Right lobe of liver (tissue), 6 donors: ENCODE measurements at regions not wholly inside any gene's neighbourhood (a gene's known extent, or its start where the extent isn't known, plus 50 kb on each side); places are given as distances from the start of the nearest gene placed in this dataset.

Experiments used
- ATAC-seq, 4 donors: fragments of 200-7000 bp; cut with Tn5 transposase; one replicate each; pipeline ENCODE4 v1.9.1; 2020; ENCODE audit warnings: mild to moderate bottlenecking in 4 of 4, moderate library complexity in 4 of 4
- DNase-seq, 3 donors: peaks; one replicate each; pipeline ENCODE4 v3.0.0-alpha.2; 2020
- H3K27ac ChIP-seq, 3 donors: fragments of 200-600 bp; one replicate each; pipeline ENCODE4 v1.8.0; 2022
- H3K27me3 ChIP-seq, 2 donors: fragments of 200-600 bp; one replicate each; pipeline ENCODE4 v1.8.0; 2022
- H3K36me3 ChIP-seq, 4 donors: fragments of 200-600 bp; sonication (generic) in 1 of 4; one replicate each; pipeline versions ENCODE4 v1.5.1 to v1.8.0; 2017 to 2022; ENCODE audit warnings: control low read depth in 1 of 4
- H3K4me1 ChIP-seq, 4 donors: fragments of 200-600 bp; sonication (generic) in 1 of 4; one replicate each; pipeline versions ENCODE4 v1.5.1 to v1.8.0; 2017 to 2022; ENCODE audit warnings: control low read depth in 1 of 4
- H3K4me3 ChIP-seq, 3 donors: fragments of 200-600 bp; one replicate each; pipeline ENCODE4 v1.8.0; 2022
- H3K9me3 ChIP-seq, 4 donors: fragments of 200-600 bp; sonication (generic) in 1 of 4; one replicate each; pipeline versions ENCODE4 v1.5.1 to v1.8.0; 2017 to 2022; ENCODE audit warnings: control low read depth in 1 of 4
- POLR2A ChIP-seq: fragments of 450-650 bp; IDR thresholded peaks from one replicate; pipeline ENCODE4 v1.6.1; 2017; ENCODE audit warnings: antibody characterized with exemption, mild to moderate bottlenecking
- WGBS: methylation state at CpG from one replicate; pipeline ENCODE4 v1.1.6; 2018; ENCODE audit warnings: low coverage, low lambda C conversion rate; ENCODE audit not compliant: insufficient coverage; ENCODE audit errors: missing lambda C conversion rate; 5-methylcytosine and 5-hydroxymethylcytosine counted together
- intact Hi-C, 2 donors: fragments of 100-400 bp; cut with DNase I; formaldehyde crosslinking; loops; one replicate each; pipeline versions ENCODE4 v1.11.2 to v1.14.1; 2022
- TF ChIP-seq, protein P1 (sequence below), 4 donors: fragments of 200-600 bp in 3 of 4; fragments of 450-650 bp in 1 of 4; IDR thresholded peaks; one replicate each; pipeline versions ENCODE4 v1.5.1 to v1.8.0; 2016 to 2022; ENCODE audit warnings: antibody characterized with exemption in 4 of 4, mild to moderate bottlenecking in 2 of 4
- donor health status: DM: no; HTN: yes; CAD: no.
- donor health status: DM: no; HTN: no; CAD: no.
- donor health status: DM: no; HTN: no; CAD: no.
- donor health status: DM: no; HTN: yes; CAD: no.
- donor health status: DM: no; HTN: yes; CAD: no.

DNA sequence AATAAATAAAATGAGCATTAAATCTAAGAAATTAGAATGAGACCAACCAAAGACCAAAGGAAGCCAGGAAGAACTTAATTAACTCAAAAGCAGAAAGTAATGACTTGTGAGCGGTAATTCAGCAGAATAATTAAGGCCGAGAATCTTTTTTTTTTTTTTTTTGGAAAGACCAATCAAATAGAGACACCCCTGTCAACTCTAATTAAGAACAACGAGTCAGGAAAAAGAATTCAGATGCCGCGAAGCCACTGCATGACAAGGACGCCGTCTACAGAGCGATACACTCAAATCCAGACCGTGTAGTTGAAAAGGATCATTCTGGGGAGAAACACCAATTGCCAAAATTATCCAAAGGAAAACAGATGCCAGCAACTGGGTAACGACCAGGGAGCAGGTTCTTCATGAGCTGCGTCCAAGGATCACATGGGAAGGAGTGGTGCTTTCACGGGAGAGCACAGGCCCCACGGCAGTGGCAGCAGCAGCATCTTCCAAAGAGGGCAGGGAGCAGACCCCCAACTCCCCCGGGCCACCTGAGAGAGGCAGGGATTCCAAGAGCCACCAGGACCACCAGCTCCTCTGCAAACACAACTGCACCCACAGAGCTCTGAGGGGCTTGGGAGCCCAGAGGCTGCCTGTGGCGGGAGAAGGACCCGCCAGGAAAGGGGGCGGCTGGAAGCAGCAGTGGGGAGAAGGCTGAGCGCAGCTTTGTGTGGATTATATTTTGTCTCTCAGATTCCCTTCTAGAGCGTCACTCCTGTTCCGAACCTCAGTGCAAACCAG lies 469.8 kb downstream of the BRD1 start:
- Histone ChIP-seq H3K9me3 (no peaks in the 10 kb centered on the region), H3K4me1 (no peaks in the 10 kb centered on the region), H3K36me3 (no peaks in the 10 kb centered on the region), H3K27me3 (no peaks in the 10 kb centered on the region), H3K4me3 (no peak overlapping the region), H3K27ac (no peak overlapping the region)
- no peak for DNase-seq
- intact Hi-C loops: no loop called here
- WGBS: 49% methylated on average over 5 of the region's 20 CpGs
- TF ChIP-seq, protein P1, sequence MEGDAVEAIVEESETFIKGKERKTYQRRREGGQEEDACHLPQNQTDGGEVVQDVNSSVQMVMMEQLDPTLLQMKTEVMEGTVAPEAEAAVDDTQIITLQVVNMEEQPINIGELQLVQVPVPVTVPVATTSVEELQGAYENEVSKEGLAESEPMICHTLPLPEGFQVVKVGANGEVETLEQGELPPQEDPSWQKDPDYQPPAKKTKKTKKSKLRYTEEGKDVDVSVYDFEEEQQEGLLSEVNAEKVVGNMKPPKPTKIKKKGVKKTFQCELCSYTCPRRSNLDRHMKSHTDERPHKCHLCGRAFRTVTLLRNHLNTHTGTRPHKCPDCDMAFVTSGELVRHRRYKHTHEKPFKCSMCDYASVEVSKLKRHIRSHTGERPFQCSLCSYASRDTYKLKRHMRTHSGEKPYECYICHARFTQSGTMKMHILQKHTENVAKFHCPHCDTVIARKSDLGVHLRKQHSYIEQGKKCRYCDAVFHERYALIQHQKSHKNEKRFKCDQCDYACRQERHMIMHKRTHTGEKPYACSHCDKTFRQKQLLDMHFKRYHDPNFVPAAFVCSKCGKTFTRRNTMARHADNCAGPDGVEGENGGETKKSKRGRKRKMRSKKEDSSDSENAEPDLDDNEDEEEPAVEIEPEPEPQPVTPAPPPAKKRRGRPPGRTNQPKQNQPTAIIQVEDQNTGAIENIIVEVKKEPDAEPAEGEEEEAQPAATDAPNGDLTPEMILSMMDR (IDR thresholded peaks at IDR 0.05): no peak
- TF ChIP-seq POLR2A: no peak
- ATAC-seq: no peak

DNA sequence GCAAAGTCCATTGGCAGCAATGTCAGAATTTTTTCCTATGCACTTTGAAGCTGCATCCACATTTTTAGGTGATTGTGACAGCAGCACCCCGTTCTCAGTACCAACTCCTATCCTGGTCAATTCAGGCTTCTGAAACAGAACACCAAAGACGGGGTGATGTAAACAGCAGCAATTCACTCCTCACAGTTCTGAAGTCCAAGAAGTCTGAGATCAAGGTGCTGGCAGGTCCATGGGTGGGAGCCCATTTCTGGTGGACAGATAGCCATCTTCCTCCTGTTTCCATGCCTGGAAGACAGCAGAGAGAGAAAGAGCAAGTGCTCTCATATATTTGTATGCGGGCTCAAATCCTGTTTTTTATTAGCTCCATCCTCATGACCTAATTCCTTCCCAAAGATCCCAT lies 471.2 kb downstream of the BRD1 start:
- intact Hi-C loops: no loop called here
- Histone ChIP-seq H3K27me3 (no peaks in the 10 kb centered on the region), H3K27ac (no peak overlapping the region), H3K4me3 (no peak overlapping the region), H3K9me3 (no peaks in the 10 kb centered on the region), H3K36me3 (no peaks in the 10 kb centered on the region), H3K4me1 (no peaks in the 10 kb centered on the region)
- TF ChIP-seq, protein P1 (IDR thresholded peaks at IDR 0.05): no peak
- no peak for TF ChIP-seq POLR2A
- WGBS: 72% methylated on average over 3 of the region's 3 CpGs
- no peak for DNase-seq
- no peak for ATAC-seq

DNA sequence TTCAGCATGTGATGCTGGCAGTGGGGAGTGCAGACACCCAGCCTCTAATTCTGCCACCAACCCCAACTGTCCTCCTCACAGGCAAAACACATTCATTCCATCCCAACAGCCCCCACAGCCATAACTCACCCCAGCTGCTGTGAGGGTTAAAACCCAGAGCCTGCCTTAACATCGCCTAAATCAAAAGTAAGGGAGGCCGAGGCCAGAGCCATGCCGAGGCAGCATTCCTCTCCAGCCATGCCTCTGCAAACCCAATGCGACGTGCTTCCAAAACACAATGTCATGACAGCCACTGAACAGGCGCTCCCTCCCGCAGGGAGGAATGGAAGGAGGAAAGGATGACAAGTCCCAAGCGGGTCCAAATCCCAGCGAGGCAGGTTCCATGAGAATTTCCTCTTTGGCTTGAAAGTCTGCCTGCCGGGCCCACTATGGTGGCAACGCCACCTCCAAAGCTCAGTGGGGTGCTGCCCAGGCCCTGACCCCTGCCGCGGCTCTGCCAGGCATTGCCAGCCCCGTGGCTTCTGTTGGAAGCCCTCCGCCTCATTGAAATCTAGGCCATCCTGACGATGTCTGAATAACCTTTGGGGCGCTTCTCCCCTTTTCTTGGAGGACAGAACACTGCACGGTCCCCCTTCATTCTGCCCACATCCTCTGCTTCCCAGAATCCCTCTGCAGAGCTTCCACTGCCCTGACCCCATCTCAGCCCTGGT lies 472.3 kb downstream of the BRD1 start:
- no peak for DNase-seq
- Histone ChIP-seq H3K4me1 (no peaks in the 10 kb centered on the region), H3K9me3 (no peaks in the 10 kb centered on the region), H3K27me3 (no peaks in the 10 kb centered on the region), H3K4me3 (no peak overlapping the region), H3K27ac (no peak overlapping the region), H3K36me3 (no peaks in the 10 kb centered on the region)
- TF ChIP-seq POLR2A: no peak
- TF ChIP-seq, protein P1 (IDR thresholded peaks at IDR 0.05): no peak
- peak in 1 of 4 donors; percentile 18 for ATAC-seq
- 68% methylated on average over 5 of the region's 18 CpGs for WGBS
- intact Hi-C loops: no loop called here

DNA sequence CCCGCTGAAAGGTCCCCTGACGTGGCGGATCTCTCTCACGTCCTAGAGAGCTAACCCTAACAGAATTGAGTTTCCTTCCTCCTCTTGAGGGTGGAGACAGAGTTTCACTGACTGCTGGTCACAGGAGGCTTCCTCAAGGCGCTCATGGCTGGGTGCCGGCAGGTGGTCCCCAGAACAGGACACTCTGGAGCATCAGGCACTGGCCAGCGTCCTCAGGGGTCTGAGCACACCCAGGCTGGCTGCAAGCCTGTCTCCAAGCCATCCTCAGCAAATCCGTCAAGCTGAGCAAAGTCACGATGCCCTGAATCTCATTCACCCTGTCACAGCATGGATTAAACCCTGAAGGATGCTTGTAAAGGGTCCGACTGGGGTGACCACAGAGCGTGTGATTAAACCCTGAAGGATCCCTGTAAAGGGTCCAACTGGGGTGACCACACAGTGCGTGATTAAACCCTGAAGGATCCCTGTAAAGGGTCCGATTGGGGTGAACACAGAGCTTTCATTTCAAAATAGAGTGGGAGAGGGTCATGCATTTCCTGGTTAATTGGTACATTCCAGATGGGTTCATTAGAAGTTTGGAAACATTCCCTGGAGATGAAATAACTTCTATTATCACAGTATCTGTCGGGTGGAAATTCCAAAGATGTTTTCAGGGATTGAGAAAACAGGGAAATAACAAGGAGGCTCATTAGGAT lies 473.0 kb downstream of the BRD1 start:
- H3K9me3 ChIP-seq: no peaks in the 10 kb centered on the region
- TF ChIP-seq, protein P1 (IDR thresholded peaks at IDR 0.05): no peak
- no peak for TF ChIP-seq POLR2A
- ATAC-seq (peak in 1 of 4 donors; percentile 18), DNase-seq (no peak)
- H3K4me1 ChIP-seq: no peaks in the 10 kb centered on the region
- H3K36me3 ChIP-seq: no peaks in the 10 kb centered on the region
- H3K27me3 ChIP-seq: no peaks in the 10 kb centered on the region
- peak overlapping the region in 1 of 3 donors; percentile 24 for H3K27ac ChIP-seq
- WGBS: 30% methylated on average over 6 of the region's 14 CpGs
- intact Hi-C loops: no loop called here
- H3K4me3 ChIP-seq: no peak overlapping the region
